HepG2 (cell line): ENCODE measurements at regions not wholly inside any gene's neighbourhood (a gene's known extent, or its start where the extent isn't known, plus 50 kb on each side); places are given as distances from the start of the nearest gene placed in this dataset.

ENCODE experiments used
- ATAC-seq: fragments of 200-7000 bp; cut with Tn5 transposase; 3 replicates; pipeline ENCODE4 v1.9.1; 2020; ENCODE audit warnings: mild to moderate bottlenecking, moderate library complexity
- BruUV-seq: library from RNA; stranded (reverse); fragments of 400-500 nt; replicated peaks from 2 replicates; lab custom pipeline; 2021; lab: Mats Ljungman, UMichigan
- CTCF ChIA-PET: fragments of 300-600 bp; formaldehyde crosslinking; extraction: SDS; loops from one replicate; lab custom pipeline; 2021; ENCODE audit warnings: low total read pairs, inconsistent platforms, low intra/inter-chr PET ratio; lab: Yijun Ruan, JAX
- POLR2A ChIA-PET: fragments of 350-600 bp; sonication (Branson Sonifier 250); formaldehyde crosslinking; loops from one replicate; lab custom pipeline; 2020; ENCODE audit warnings: antibody characterized with exemption, inconsistent platforms; lab: Yijun Ruan, JAX
- DNase-seq: peaks from one replicate; pipeline ENCODE4 v3.0.0-alpha.2; 2015; ENCODE audit warnings: low spot score
- FAIRE-seq: peaks from 3 replicates; lab custom pipeline; 2011; peaks lifted over from hg19 to GRCh38; lab: Jason Lieb, UNC
- H2AFZ ChIP-seq: one replicate; pipeline ENCODE4 v1.6.1; 2011; ENCODE audit warnings: low read length, inconsistent platforms
- H3K27ac ChIP-seq: fragments of 300-600 bp; 3 replicates; pipeline ENCODE4 v1.8.0; 2011; ENCODE audit warnings: mixed run types, mild to moderate bottlenecking, mixed read lengths, low read length, inconsistent platforms; ENCODE audit not compliant: insufficient read depth; ENCODE audit errors: extremely low read length
- H3K27me3 ChIP-seq, 2 experiments: fragments of 200-600 bp in 1 of 2; 2 replicates in 1 of 2; 3 replicates in 1 of 2; pipeline versions ENCODE4 v1.6.0 to v1.8.0; 2011; ENCODE audit warnings: low read length in 2 of 2, mild to moderate bottlenecking in 2 of 2, moderate library complexity in 2 of 2, inconsistent platforms in 1 of 2; ENCODE audit not compliant: insufficient read depth in 2 of 2, control insufficient read depth in 1 of 2
- H3K36me3 ChIP-seq, 2 experiments: fragments of 200-600 bp in 1 of 2; replicated peaks in 1 of 2; 2 replicates in 1 of 2; 3 replicates in 1 of 2; pipeline versions ENCODE4 v1.5.1 to v1.8.0; 2011; ENCODE audit warnings: low read length in 2 of 2, inconsistent platforms in 1 of 2; ENCODE audit not compliant: insufficient read depth in 2 of 2, control insufficient read depth in 1 of 2
- H3K4me1 ChIP-seq: 2 replicates; pipeline ENCODE4 v1.5.1; 2012; ENCODE audit warnings: low read length, inconsistent platforms; ENCODE audit not compliant: insufficient read depth
- H3K4me2 ChIP-seq: 2 replicates; pipeline ENCODE4 v1.6.0; 2011; ENCODE audit warnings: low read depth, low read length, inconsistent platforms
- H3K4me3 ChIP-seq, 3 experiments: fragments of 200-600 bp in 1 of 3; sonication (generic), shearing (Covaris generic) in 1 of 3; replicated peaks in 1 of 3; 2 replicates each; pipeline ENCODE4 v1.5.1; 2011 to 2016; ENCODE audit warnings: low read length in 3 of 3, inconsistent platforms in 2 of 3, low read depth in 2 of 3, mild to moderate bottlenecking in 2 of 3, control low read depth in 1 of 3, mixed read lengths in 1 of 3; ENCODE audit not compliant: insufficient read depth in 1 of 3
- H3K79me2 ChIP-seq: one replicate; pipeline ENCODE4 v1.6.1; 2011; ENCODE audit warnings: low read length, inconsistent platforms; ENCODE audit not compliant: insufficient read depth
- H3K9ac ChIP-seq: 2 replicates; pipeline ENCODE4 v1.6.0; 2011; ENCODE audit warnings: mild to moderate bottlenecking, low read depth, low read length, inconsistent platforms; ENCODE audit not compliant: insufficient read depth
- H3K9me3 ChIP-seq: 2 replicates; pipeline ENCODE4 v1.5.1; 2012; ENCODE audit warnings: mild to moderate bottlenecking, low read length
- H4K20me1 ChIP-seq: 2 replicates; pipeline ENCODE4 v1.6.0; 2011; ENCODE audit warnings: inconsistent platforms, mild to moderate bottlenecking, low read length, moderate library complexity; ENCODE audit not compliant: insufficient read depth
- ARID4A ChIP-seq: sonication (generic); formaldehyde crosslinking; IDR thresholded peaks from 2 replicates; pipeline ENCODE4 v1.5.0; 2020; ENCODE audit warnings: mild to moderate bottlenecking, missing genetic modification reagents, borderline replicate concordance
- CCDC6 ChIP-seq: sonication (generic); formaldehyde crosslinking; IDR thresholded peaks from 2 replicates; pipeline ENCODE4 v1.8.1; 2022; ENCODE audit warnings: mild to moderate bottlenecking, missing genetic modification reagents, moderate library complexity
- STAG1 ChIP-seq: sonication (generic); formaldehyde crosslinking; IDR thresholded peaks from 2 replicates; pipeline ENCODE4 v1.4.0; 2020; ENCODE audit warnings: missing genetic modification reagents
- ZNF138 ChIP-seq: sonication (generic); formaldehyde crosslinking; IDR thresholded peaks from 2 replicates; pipeline ENCODE4 v1.5.0; 2020; ENCODE audit warnings: mild to moderate bottlenecking, low read depth, missing genetic modification reagents
- WGBS: methylation state at CpG from one replicate; pipeline ENCODE4 v1.1.6; 2017; ENCODE audit warnings: low lambda C conversion rate; 5-methylcytosine and 5-hydroxymethylcytosine counted together
- in situ Hi-C: cut with HindIII; loops from 2 replicates; pipeline ENCODE4 v1.10.0; 2017; ENCODE audit warnings: low pct_unique_long_range_greater_than_20kb; ENCODE audit not compliant: extremely low pct_ligation_motif_present
- intact Hi-C: fragments of 100-400 bp; cut with micrococcal nuclease; formaldehyde crosslinking; loops from one replicate; pipeline ENCODE4 v1.10.0; 2022; ENCODE audit not compliant: unreplicated experiment
- TF ChIP-seq, protein P1 (sequence below): sonication (generic); formaldehyde crosslinking; conservative IDR thresholded peaks from 2 replicates; pipeline ENCODE4 v1.4.0; 2020; ENCODE audit warnings: missing genetic modification reagents
- TF ChIP-seq, protein P2 (sequence below): sonication (generic); formaldehyde crosslinking; IDR thresholded peaks from 2 replicates; pipeline ENCODE4 v1.5.0; 2020; ENCODE audit warnings: mild to moderate bottlenecking, missing genetic modification reagents, moderate library complexity

- TF ChIP-seq, protein P1, sequence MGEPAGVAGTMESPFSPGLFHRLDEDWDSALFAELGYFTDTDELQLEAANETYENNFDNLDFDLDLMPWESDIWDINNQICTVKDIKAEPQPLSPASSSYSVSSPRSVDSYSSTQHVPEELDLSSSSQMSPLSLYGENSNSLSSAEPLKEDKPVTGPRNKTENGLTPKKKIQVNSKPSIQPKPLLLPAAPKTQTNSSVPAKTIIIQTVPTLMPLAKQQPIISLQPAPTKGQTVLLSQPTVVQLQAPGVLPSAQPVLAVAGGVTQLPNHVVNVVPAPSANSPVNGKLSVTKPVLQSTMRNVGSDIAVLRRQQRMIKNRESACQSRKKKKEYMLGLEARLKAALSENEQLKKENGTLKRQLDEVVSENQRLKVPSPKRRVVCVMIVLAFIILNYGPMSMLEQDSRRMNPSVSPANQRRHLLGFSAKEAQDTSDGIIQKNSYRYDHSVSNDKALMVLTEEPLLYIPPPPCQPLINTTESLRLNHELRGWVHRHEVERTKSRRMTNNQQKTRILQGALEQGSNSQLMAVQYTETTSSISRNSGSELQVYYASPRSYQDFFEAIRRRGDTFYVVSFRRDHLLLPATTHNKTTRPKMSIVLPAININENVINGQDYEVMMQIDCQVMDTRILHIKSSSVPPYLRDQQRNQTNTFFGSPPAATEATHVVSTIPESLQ: no peak
- TF ChIP-seq, all 625 proteins: peak for 0
These were observed 734.4 kb upstream of the PABPC4L start (continued) for GRCh38 chr4:134936014-134936413.

GRCh38 chr4:134935320-134935719, 733.7 kb upstream of the PABPC4L start:
- H3K79me2 ChIP-seq: no peaks in the 10 kb centered on the region
- no TSS peak for BruUV-seq
- H3K4me3 ChIP-seq: no peak overlapping the region
- POLR2A ChIA-PET: no interaction called here
- 3% methylated on average over 2 of the region's 2 CpGs for WGBS
- peak; percentile 48; the same call in 2 of the 3 replicates for ATAC-seq
- no peak overlapping the region for H2AFZ ChIP-seq
- H3K4me2 ChIP-seq: no peak overlapping the region
- TF ChIP-seq ARID4A (CRISPR knock-in tag) (no peak), ZNF138 (CRISPR knock-in tag) (no peak), CCDC6 (CRISPR knock-in tag) (no peak), STAG1 (CRISPR knock-in tag) (peak; percentile 59)
- TF ChIP-seq, protein P2, sequence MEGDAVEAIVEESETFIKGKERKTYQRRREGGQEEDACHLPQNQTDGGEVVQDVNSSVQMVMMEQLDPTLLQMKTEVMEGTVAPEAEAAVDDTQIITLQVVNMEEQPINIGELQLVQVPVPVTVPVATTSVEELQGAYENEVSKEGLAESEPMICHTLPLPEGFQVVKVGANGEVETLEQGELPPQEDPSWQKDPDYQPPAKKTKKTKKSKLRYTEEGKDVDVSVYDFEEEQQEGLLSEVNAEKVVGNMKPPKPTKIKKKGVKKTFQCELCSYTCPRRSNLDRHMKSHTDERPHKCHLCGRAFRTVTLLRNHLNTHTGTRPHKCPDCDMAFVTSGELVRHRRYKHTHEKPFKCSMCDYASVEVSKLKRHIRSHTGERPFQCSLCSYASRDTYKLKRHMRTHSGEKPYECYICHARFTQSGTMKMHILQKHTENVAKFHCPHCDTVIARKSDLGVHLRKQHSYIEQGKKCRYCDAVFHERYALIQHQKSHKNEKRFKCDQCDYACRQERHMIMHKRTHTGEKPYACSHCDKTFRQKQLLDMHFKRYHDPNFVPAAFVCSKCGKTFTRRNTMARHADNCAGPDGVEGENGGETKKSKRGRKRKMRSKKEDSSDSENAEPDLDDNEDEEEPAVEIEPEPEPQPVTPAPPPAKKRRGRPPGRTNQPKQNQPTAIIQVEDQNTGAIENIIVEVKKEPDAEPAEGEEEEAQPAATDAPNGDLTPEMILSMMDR: peak; percentile 54
- TF ChIP-seq, all 625 proteins: peak for 2
- no peaks in the 10 kb centered on the region for H3K9me3 ChIP-seq
- no peaks in the 10 kb centered on the region for H3K36me3 ChIP-seq
- CTCF ChIA-PET: no interaction called here
- FAIRE-seq (no peak), DNase-seq (no peak)
- intact Hi-C loops: loop anchor here (2.0 kb wide), 1 partner anchor 1351 kb away; no protein-coding TSS in a partner anchor
- H4K20me1 ChIP-seq: no peaks in the 10 kb centered on the region
- H3K27ac ChIP-seq: no peak overlapping the region
- no peak overlapping the region for H3K9ac ChIP-seq
- in situ Hi-C loops: no loop called here
- H3K4me1 ChIP-seq: no peaks in the 10 kb centered on the region
- no peaks in the 10 kb centered on the region for H3K27me3 ChIP-seq
